ENCODE measurements at regions not wholly inside any gene's neighbourhood (a gene's known extent, or its start where the extent isn't known, plus 50 kb on each side); places are given as distances from the start of the nearest gene placed in this dataset.

DNA sequence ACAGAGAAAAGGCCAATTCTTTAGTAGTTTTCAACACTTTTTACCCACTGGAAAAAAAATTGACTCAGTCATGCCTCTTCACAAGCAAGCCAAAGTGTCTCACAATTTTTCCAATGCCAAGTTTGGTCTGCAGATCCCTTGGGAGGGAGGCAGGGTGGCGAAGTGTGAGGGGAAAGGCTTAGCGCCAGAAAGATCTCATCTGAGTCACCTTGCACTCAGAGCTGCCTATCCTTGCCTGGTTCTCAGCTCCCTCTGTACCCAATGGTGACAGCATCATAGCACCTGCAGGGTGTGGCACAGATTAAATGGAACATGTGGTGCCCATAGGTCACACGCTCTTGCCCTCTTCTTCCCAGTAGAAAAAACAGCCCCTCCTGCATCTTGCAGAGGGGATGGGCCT lies 55.2 kb upstream of the GYPC start:
- TF ChIP-seq, protein P1, sequence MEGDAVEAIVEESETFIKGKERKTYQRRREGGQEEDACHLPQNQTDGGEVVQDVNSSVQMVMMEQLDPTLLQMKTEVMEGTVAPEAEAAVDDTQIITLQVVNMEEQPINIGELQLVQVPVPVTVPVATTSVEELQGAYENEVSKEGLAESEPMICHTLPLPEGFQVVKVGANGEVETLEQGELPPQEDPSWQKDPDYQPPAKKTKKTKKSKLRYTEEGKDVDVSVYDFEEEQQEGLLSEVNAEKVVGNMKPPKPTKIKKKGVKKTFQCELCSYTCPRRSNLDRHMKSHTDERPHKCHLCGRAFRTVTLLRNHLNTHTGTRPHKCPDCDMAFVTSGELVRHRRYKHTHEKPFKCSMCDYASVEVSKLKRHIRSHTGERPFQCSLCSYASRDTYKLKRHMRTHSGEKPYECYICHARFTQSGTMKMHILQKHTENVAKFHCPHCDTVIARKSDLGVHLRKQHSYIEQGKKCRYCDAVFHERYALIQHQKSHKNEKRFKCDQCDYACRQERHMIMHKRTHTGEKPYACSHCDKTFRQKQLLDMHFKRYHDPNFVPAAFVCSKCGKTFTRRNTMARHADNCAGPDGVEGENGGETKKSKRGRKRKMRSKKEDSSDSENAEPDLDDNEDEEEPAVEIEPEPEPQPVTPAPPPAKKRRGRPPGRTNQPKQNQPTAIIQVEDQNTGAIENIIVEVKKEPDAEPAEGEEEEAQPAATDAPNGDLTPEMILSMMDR (conservative IDR thresholded peaks at IDR 0.05) = no peak
- no peak overlapping the region for H3K27ac ChIP-seq

DNA sequence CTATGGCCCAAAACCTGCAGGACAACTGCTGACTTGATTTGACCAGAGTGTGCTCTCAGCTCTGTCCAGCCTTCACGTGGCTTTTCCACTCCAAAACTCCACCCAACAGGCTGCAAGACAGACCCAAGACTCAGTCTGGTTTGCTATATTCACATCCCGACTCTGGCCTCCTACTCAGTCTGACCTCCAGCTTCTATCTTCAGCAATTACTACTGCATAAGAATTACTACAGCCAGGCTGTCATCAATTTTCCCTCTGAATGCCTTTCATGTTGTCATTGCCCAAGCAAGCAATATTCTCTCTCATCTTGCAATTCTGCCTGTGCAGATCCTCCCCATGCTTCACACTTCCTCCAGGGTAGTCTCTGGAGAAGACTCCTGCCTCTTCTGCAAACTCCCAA lies 53.6 kb upstream of the GYPC start:
- TF ChIP-seq, protein P1 (conservative IDR thresholded peaks at IDR 0.05) = no peak
- no peak overlapping the region for H3K27ac ChIP-seq
